H4 (cell line): ENCODE measurements at regions not wholly inside any gene's neighbourhood (a gene's known extent, or its start where the extent isn't known, plus 50 kb on each side); places are given as distances from the start of the nearest gene placed in this dataset.
"Not testable (repeated sequence)": the region's sequence is repeated elsewhere in the genome, so short reads cannot be mapped to it uniquely, and the experiment has no call there.

Source experiments
- DNase-seq: peaks from one replicate; pipeline ENCODE4 v3.0.0-alpha.2; 2015; ENCODE audit warnings: low spot score

DNA sequence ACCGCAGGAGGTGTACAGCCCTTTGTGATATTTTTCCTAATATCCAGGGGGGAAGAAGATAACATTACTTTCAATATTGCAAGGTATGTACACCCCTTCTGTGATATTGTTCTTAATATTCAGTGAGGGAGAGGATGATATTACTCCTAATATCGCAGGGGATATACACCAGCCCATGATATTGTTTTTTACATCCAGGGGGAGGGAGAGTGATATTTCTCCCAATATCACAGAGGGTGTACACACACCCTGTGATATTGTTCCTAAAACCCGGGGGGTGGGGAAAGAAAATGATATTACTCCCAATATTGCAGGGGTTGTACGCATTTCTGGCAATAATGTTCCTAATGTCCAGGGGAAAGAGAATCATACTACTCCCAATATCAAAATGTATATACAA lies 58.0 kb upstream of the SLC25A48 start:
- DNase-seq: no peak

DNA sequence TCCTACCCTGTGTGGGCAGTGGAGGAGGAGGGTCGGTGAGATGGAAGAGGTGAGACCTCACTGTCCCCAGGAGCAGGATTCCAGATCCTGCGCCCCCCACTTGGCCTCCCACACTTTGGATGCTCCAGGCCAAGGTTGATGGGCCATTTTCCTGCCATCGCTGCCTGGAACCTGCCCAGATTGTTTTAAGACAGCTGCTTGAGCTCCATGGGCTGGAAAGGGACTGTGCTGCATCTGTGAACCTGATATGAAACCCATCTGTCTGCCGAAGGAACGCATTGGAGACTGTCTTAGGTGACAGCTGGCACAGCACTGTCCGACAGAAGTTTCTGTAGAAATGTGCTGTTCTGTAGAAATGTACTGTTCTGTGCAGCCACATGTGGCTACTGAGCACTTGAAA lies 72.7 kb upstream of the SLC25A48 start:
- DNase-seq: no peak

DNA sequence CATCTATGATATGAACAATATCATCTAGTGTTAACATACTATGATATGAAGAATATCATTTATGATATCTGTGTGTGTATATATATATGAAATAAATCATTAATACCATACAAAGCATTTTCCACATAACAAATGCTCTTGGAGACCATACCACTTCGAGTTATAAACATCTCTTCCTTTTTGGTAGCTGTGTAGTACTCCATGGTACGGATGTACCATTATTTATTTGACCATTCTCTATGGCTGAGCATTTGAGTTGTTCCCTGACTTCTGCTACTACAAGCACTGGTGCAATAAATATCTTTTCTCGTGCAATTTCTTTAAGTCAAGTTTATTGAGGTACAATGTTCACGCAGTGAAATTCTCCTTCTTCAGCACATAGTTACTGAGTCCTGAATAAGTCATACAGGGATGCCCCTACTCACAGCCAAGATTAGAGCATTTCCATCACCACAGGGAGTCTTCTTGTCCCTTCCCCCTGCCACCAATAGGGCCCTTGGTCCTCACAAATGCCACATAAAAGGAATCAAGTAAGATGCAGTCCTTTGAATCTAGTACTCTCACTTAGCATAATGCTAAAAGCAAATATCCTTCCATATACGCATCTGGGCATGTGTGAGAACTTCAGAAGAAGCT lies 75.2 kb upstream of the SLC25A48 start:
- no peak for DNase-seq

DNA sequence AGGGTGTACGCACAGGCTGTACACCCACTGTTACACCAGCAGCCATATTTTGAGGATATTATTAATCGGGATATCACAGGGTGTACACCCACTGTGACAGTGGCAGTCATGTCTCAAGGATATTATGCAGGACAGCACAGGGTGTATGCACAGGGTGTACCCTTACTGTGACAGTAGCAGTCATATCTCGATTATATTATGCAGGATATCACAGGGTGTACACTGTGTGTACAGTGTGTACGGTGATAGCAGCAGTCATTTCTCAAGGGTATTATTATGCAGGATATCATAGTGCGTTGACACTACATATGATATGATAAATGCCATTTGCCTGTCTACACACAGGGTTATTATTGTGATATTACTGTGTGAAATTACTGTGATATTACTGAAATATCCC lies 80.5 kb upstream of the SLC25A48 start:
- no peak for DNase-seq

DNA sequence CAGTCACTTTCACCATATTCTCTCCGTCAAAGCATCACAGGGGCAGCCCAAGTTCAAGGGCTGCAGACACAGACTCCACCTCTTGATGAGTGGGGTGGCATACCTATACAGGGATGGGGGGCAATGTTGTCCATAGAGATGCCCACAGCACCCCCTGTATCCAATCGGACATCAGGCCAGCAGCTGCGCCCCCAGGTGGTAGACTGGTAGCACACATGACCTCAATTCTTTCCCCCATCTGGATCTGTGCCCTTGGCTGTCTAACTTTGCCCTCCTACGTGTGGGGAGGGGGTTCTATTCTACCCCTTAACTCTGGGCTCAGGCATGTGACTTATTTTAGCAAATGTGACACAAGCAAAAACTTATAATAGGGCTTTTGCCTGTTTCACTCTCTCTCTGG lies 84.0 kb upstream of the SLC25A48 start:
- DNase-seq: no peak

DNA sequence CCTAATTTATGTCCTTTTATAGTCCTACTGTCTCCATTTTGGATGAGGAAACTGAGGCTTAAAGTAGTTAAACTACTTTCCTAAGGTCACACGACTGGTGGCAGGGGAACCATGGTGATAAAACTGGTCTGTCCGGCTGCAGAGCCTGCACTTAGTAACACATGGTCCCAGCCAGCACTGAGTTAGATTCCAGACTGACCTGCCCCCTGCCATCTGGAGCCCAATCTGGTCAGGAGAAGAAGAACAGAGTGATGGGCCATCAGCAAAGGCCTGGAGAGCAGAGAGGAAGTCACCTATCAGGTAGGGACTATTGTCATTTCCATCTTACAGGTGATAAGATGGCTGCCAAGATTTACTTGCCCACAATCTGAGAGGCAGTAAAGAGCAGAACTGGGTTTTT lies 86.6 kb upstream of the SLC25A48 start:
- DNase-seq: no peak

DNA sequence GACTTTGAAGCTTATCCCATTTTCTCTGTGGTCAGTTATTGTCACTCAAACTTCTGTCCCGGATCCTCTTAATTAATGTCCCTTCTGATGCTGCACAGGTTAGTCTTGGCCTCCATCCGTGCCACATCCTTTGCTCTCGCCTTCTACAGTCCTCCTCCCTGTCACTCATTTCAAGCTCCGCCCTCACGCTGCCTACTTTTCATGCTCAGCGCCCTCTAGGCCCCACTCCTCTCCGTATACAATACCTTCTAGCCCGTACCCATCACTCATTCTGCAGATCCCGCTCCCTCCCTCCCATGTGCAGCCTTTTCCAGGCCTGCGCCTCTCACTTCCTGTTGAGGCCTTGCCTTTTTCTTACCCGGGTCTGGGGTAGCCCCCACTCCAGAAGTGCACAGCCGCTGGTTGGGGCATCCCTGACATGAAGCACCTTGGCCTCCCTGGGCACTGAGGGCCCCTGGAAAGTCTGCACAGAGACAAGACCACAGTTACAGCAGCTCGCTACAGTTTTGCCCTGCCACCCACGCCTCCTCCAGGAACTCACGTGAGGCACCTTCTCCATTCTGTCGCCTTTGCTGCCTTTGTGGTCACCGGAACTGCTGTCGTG lies 88.5 kb upstream of the SLC25A48 start:
- no peak for DNase-seq

DNA sequence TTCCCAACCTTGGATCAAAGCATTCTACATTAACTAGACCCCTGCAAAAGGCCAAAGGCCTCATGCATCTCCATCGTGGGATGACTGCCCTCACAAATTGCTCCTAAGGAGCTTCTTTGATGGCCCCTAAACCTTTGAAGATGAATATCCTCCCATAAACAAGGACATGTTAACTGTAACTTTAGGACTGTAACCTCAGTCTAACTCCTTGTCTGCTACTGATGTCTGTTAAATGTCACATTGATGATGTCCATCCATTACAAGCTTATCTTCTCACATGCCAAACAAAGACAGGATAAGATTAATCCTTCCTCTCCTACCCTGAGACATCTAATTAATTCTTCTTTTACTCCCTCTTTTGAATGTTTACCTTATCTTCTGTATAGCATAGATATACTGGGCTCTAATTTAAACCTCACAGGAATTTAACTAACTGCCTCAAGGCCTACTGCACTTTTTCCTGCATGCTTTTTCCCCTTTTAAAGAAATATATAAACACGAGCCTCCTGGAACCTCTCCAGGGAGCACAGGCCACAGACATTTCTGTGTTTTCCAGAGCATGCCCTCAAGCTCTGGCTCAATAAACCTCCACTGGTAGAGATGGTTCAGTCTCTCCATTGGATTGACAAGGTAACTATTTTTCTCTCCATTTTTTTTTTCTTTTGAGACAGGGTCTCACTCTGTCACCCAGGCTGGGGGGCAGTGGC lies 90.6 kb upstream of the SLC25A48 start:
- DNase-seq: no peak

DNA sequence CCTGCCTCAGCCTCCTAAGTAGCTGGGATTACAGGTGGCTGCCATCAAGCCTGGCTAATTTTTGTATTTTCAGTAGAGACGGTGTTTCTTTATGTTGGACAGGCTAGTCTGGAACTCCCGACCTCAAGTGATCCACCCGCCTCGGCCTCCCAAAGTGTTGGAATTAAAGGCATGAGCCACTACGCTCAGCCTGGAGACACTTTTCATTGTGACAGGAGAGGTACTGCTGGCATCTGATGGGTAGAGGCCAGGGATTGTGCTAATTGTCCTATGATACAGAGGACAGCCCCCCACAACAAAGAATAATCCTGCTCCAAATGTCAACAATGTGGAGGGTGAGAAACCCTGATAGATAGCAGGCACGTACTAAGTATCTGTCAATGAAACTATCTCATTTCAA lies 91.3 kb upstream of the SLC25A48 start:
- DNase-seq: no peak

DNA sequence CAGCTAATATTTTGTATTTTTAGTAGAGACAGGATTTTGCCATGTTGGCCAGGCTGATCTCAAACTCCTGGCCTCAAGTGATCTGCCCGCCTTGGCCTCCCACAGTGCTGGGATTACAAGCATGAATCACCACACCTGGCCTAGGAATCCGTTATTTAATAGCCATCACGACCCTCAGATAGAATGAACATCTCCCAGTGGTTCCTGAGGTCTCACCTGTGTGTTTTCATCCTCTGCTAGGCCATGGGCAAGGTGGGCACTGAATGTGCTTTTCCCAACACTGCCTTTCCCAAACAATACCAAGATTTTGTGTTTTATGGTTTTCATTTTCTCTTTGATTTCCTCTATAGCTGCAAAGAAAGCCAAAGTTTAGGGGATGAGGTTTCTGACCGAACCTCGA lies 92.2 kb upstream of the SLC25A48 start:
- not testable (repeated sequence) for DNase-seq

DNA sequence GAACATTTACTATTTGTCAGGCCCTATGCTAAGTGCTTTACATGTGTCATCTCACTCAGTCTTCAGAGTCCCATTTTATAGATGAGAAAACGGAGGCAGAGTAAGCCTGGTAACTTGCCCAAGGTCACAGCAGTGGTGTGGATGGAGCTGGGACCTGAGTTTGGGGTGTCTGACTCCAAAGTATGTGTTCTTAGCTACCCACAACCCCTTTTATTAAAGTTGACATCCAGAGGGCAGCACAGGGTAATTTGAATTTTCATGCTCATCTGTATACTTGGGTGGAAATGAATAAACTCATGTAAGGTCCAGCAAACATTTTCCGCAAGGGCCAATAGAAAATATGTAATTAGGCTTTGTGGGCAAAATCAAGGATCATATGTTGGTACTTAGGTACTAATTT lies 93.4 kb upstream of the SLC25A48 start:
- no peak for DNase-seq

DNA sequence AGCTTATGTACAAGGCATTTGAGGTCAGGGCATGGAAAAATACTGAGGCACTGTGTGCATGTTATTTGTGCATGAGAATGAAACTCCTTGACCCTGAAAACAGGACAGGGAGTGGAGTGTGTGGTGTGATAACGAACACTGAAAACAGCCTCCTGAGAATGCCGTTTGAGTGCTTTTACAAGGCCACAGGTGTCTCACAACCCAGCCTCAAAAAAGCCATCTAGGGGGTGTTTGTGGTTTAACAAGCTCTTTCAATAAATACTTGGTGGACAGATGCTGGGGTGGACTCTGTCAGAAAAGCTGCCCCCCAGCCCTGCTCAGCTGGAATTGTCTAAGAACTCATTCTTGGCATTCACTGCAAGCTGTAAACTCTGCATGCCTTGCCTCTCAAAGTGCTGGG lies 94.0 kb upstream of the SLC25A48 start:
- no peak for DNase-seq

DNA sequence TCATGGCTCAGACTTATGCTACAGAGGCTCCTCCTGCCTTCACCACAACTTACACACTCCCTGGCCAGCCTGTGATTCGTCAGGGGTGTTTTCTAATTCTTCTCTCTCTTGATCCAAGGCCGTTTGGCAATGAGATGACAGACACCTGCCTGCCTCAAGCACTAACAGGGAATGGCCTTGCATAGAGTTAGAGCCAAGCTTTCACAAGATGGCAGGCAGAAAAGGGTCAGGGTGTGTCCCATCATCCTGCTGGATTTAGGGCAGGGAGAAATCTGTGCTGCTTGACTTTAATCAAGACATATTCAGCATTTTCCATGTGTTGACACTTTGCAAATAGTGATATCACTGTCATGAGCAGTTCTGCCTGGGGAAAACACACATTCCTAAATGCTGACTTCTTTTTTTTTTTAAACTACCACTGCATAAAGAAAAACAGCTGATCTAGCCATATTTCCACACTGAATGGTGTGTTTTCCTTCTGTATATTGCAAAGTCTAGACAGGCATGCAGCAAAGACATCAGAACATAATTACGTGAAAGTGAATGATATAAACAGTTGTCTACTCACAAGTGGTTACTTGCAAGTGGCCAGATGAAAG lies 95.0 kb upstream of the SLC25A48 start:
- DNase-seq: peak; percentile 53

DNA sequence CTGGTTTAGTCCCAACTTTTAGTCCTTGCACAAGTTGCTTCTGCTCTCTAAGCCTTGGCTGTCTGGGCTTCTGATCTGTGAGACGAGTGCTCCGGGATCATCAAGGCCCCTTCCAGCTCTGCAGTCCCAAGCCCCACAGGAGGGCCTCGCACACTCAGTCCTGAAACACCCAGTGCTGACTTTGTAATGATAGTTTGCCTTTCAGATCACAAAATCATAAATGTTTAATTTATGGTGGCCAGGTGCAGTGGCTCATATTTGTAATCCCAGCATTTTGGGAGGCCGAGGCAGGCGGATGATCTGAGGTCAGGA lies 95.9 kb upstream of the SLC25A48 start:
- DNase-seq: no peak

DNA sequence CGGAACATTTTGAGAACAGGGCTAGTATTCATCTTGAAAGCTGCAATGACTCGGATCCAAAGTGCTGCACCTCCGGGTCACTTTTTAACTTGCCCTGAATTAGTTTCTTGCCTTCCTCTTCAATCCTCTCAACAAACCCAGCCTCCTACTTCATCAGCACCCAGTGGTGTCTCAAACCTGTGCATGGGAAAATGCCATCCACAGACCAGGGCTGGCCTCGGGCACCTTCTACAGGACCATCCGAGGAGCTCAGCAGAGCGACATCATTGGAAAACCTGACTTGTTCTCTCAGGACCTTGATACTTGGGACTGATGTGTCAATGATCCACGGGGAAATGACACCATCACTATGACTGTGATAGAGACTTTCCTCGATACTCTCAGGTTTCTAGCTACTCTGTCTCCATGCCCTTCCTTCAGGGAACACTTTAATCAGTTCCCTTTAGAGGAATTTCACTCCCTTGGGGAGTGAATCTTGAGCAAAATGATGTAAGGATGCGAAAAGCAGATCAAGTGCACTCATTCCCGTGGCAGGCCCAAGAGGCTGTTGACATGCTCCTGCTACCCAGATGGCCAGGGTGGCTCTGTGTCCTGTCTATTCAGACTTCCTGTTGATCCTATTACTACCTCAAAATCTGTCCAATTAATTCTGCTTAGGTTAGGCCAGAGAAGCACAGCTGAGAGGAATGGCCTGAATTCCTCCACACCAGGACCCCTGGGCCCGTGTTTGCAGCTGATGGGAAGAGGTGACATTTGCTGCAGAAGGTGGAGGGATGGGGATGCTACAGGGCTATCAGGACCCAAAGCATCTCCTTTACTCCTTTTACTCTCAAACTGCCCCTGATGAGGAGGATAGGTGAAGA lies 96.5 kb upstream of the SLC25A48 start:
- DNase-seq: no peak

DNA sequence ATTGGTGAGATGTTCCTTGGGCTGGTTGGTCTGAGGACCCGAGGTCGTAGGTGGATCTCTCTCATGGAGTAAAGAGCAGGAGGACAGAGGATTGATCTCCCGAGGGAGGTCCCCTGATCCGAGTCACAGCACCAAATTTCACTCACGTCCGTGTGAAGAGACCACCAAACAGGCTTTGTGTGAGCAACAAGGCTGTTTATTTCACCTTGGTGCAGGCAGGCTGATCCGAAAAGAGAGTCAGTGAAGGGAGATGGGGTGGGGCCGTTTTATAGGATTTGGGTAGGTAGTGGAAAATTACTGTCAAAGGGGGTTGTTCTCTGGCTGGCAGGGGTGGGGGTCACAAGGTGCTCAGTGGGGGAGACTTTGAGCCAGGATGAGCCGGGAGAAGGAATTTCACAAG lies 97.5 kb upstream of the SLC25A48 start:
- DNase-seq: not testable (repeated sequence)

DNA sequence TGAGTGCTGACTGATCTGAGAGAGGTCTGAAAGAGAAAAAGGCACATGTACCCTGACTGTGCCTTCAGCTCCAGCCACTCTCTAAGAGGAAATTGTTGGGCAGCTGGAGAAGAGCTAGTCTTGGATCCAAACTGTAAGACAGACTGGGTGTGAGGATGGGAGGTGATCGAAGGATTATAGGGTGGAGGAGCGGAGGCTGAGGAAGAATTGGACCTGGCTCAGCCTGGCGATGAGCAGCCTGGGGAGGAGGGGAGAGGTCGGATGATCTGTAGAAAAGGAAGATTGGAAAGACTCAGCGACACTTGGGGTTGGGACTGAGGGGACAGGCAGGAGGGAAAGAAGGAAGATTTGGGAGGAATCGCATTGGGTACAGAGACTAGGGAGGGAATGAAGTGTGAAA lies 98.6 kb upstream of the SLC25A48 start:
- DNase-seq: no peak

DNA sequence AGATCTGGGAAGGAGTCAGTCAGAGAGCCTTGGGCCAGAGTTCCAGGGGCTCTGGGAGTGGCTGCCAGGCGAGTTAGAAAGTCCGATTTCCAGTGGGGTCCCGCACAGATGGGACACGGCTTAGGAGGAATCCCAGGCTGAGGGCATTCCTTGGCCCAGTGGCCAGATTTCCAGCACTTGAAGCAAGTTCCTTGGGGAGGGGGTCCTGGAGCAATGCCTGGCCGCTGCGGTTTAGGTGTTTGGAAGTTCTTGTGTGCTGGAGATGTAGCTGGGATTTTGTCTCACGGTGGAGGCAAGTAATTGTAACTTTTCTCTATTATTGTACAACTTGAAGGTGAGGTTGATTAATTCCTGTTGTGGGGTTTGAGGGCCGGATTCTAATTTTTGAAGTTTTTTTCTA lies 99.5 kb upstream of the SLC25A48 start:
- DNase-seq: not testable (repeated sequence)

DNA sequence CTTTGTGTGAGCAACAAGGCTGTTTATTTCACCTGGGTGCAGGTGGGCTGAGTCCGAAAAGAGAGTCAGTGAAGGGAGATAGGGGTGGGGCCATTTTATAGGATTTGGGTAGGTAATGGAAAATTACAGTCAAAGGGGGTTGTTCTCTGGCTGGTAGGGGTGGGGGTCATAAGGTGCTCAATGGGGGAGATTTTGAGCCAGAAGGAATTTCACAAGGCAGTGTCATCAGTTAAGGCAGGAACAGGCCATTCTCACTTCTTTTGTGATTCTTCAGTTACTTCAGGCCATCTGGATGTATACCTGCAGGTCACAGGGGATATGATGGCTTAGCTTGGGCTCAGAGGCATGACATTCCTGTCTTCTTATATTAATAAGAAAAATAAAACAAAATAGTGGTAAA lies 103.4 kb upstream of the SLC25A48 start:
- DNase-seq: not testable (repeated sequence)

DNA sequence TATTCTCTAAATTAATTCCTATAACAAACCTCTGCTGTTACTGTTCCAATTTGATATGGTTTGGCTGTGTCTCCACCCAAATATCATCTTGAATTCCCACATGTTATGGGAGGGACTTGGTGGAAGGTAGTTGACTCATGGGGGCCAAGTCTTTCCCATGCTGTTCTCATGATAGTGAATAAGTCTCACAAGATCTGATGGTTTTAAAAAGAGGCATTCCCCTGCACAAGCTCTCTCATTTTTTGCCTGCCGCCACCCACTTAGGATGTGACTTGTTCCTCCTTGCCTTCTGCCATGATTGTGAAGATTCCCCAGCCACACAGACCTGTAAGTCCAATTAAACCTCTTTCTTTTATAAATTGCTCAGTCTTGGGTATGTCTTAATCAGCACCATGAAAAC lies 104.3 kb upstream of the SLC25A48 start:
- not testable (repeated sequence) for DNase-seq

DNA sequence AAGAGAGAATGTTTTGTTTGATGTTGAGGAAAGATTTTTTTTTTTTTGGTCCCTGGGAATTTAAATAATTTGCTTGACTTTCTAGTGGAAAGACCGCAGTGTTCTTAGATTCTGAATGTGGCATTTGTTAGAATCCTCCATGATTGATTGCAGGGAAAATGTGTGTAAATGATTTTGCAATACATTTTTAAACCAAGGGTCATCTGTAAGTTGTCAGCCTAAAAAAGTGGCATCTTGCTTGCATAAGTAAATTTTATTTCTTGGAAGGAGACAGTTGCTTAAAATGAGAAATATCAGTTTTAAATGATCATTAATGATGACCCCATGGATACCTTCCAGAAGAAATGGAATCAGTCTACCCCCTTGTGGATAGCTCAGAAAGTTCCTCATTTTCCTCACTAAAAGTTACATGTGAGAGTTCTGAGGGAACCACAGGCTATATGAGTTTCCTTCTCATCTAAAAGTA lies 105.1 kb upstream of the SLC25A48 start:
- no peak for DNase-seq

DNA sequence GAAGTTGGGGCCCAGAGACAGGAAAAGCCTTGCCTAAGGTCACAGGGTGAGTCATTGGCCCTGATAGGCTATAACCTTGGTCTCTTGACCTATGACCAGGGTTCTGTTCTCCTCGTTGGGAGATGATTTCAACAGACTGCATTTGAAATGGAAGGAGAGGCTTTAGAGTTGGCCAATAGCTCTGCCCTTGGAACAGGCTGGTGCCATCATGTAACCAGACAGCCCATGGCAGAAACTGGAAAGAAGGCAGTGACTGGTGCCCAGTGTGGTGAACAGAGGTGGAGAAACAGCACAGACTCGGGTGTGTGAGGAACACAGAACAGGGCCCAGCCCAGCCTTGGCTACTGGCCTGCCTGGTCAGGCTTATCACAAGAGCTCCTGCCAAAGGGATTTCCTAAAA lies 109.8 kb upstream of the SLC25A48 start:
- DNase-seq: no peak
